ENCODE measurements at regions not wholly inside any gene's neighbourhood (a gene's known extent, or its start where the extent isn't known, plus 50 kb on each side); places are given as distances from the start of the nearest gene placed in this dataset.

DNA sequence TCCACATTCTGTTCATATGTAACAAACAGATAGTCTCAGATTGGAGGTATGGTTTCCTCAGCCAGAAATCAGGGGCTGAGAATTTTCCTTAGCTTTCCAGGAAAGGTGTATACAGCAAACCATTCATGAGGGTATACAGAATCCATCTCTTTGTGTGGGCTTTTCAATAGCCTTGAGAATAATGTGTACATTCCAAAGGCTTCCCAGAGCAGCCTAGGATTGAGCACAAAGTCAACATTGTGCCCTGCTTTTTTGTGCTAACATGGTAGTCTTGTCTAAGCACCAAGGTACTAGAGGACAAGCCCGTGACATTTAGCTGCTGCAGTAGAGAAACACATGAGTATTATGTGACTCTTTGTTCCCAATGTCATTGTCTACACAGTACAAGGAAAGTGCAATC, 322.1 kb upstream of the TANK start:
- no peaks in the 10 kb centered on the region for H3K27me3 Mint-ChIP-seq
- TF ChIP-seq, protein P1, sequence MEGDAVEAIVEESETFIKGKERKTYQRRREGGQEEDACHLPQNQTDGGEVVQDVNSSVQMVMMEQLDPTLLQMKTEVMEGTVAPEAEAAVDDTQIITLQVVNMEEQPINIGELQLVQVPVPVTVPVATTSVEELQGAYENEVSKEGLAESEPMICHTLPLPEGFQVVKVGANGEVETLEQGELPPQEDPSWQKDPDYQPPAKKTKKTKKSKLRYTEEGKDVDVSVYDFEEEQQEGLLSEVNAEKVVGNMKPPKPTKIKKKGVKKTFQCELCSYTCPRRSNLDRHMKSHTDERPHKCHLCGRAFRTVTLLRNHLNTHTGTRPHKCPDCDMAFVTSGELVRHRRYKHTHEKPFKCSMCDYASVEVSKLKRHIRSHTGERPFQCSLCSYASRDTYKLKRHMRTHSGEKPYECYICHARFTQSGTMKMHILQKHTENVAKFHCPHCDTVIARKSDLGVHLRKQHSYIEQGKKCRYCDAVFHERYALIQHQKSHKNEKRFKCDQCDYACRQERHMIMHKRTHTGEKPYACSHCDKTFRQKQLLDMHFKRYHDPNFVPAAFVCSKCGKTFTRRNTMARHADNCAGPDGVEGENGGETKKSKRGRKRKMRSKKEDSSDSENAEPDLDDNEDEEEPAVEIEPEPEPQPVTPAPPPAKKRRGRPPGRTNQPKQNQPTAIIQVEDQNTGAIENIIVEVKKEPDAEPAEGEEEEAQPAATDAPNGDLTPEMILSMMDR (IDR thresholded peaks at IDR 0.05; ENCODE audit: unreplicated experiment) = no peak
- no peak overlapping the region for H3K4me3 Mint-ChIP-seq (ENCODE audit: low read depth)
- no peaks in the 10 kb centered on the region for H3K36me3 Mint-ChIP-seq (ENCODE audit: insufficient read depth)
- DNase-seq (ENCODE audit: low spot score, unreplicated experiment) = no peak
- H3K4me1 Mint-ChIP-seq (ENCODE audit: low read depth) = peaks cover 10% of the 10 kb centered on the region
- no peak overlapping the region for H3K27ac Mint-ChIP-seq
- peaks cover 2% of the 10 kb centered on the region for H3K9me3 Mint-ChIP-seq (ENCODE audit: low read depth)

- Mint-ChIP-seq H3K4me1 (ENCODE audit: low read depth) (peaks cover 10% of the 10 kb centered on the region), H3K36me3 (ENCODE audit: insufficient read depth) (no peaks in the 10 kb centered on the region), H3K27me3 (no peaks in the 10 kb centered on the region), H3K9me3 (ENCODE audit: low read depth) (peaks cover 7% of the 10 kb centered on the region), H3K27ac (no peak overlapping the region), H3K4me3 (ENCODE audit: low read depth) (no peak overlapping the region)
- no peak for DNase-seq (ENCODE audit: low spot score, unreplicated experiment)
- TF ChIP-seq, protein P1 (IDR thresholded peaks at IDR 0.05; ENCODE audit: unreplicated experiment) = no peak
Measured at GRCh38 chr2:160838691-160839090, 321.5 kb upstream of the TANK start.

- DNase-seq (ENCODE audit: low spot score, unreplicated experiment) = no peak
- Mint-ChIP-seq H3K4me3 (ENCODE audit: low read depth) (no peak overlapping the region), H3K4me1 (ENCODE audit: low read depth) (peaks cover 6% of the 10 kb centered on the region), H3K27me3 (no peaks in the 10 kb centered on the region), H3K36me3 (ENCODE audit: insufficient read depth) (no peaks in the 10 kb centered on the region), H3K27ac (no peak overlapping the region), H3K9me3 (ENCODE audit: low read depth) (peaks cover 11% of the 10 kb centered on the region)
- TF ChIP-seq, protein P1 (IDR thresholded peaks at IDR 0.05; ENCODE audit: unreplicated experiment) = no peak
Measured at GRCh38 chr2:160842286-160842685, 317.9 kb upstream of the TANK start.

GRCh38 chr2:160859096-160859495, 301.1 kb upstream of the TANK start:
- no peak for DNase-seq (ENCODE audit: low spot score, unreplicated experiment)
- Mint-ChIP-seq H3K36me3 (ENCODE audit: insufficient read depth) (no peaks in the 10 kb centered on the region), H3K27ac (no peak overlapping the region), H3K27me3 (no peaks in the 10 kb centered on the region), H3K4me3 (ENCODE audit: low read depth) (no peak overlapping the region), H3K4me1 (ENCODE audit: low read depth) (peaks cover 8% of the 10 kb centered on the region), H3K9me3 (ENCODE audit: low read depth) (no peaks in the 10 kb centered on the region)
- TF ChIP-seq, protein P1 (IDR thresholded peaks at IDR 0.05; ENCODE audit: unreplicated experiment) = no peak

GRCh38 chr2:160862226-160862625, 298.0 kb upstream of the TANK start:
- no peak overlapping the region for H3K4me3 Mint-ChIP-seq (ENCODE audit: low read depth)
- TF ChIP-seq, protein P1 (IDR thresholded peaks at IDR 0.05; ENCODE audit: unreplicated experiment) = no peak
- peaks cover 8% of the 10 kb centered on the region for H3K4me1 Mint-ChIP-seq (ENCODE audit: low read depth)
- no peaks in the 10 kb centered on the region for H3K9me3 Mint-ChIP-seq (ENCODE audit: low read depth)
- H3K27ac Mint-ChIP-seq = no peak overlapping the region
- H3K36me3 Mint-ChIP-seq (ENCODE audit: insufficient read depth) = no peaks in the 10 kb centered on the region
- H3K27me3 Mint-ChIP-seq = no peaks in the 10 kb centered on the region
- no peak for DNase-seq (ENCODE audit: low spot score, unreplicated experiment)
